ENCODE measurements at regions not wholly inside any gene's neighbourhood (a gene's known extent, or its start where the extent isn't known, plus 50 kb on each side); places are given as distances from the start of the nearest gene placed in this dataset.
A peak's percentile ranks its signal among the peaks of the same experiment; 100 is the strongest.

- no peak overlapping the region for H3K4me3 ChIP-seq (ENCODE audit: insufficient read depth, low read depth, low read length)
- no peaks in the 10 kb centered on the region for H3K9me3 ChIP-seq (ENCODE audit: control insufficient read depth, low read length)
- H3K4me1 ChIP-seq (ENCODE audit: control insufficient read depth, insufficient read depth, low read length): no peaks in the 10 kb centered on the region
- no peak overlapping the region for H3K27ac ChIP-seq (ENCODE audit: insufficient read depth, low read depth, low read length, poor library complexity, severe bottlenecking)
- 88 to 89% methylated on average over 4 of the region's 4 CpGs for WGBS, 2 experiments
- no peaks in the 10 kb centered on the region for H3K36me3 ChIP-seq (ENCODE audit: control insufficient read depth, insufficient read depth, low read length)
- no peaks in the 10 kb centered on the region for H3K27me3 ChIP-seq (ENCODE audit: control insufficient read depth, insufficient read depth, low read length, poor library complexity, severe bottlenecking)
Measured at GRCh38 chr3:35498506-35499210, 140.7 kb upstream of the ARPP21 start.

- H3K9me3 ChIP-seq (ENCODE audit: control insufficient read depth, low read length): no peaks in the 10 kb centered on the region
- H3K27me3 ChIP-seq (ENCODE audit: control insufficient read depth, insufficient read depth, low read length, poor library complexity, severe bottlenecking): no peaks in the 10 kb centered on the region
- no peaks in the 10 kb centered on the region for H3K36me3 ChIP-seq (ENCODE audit: control insufficient read depth, insufficient read depth, low read length)
- no peak overlapping the region for H3K4me3 ChIP-seq (ENCODE audit: insufficient read depth, low read depth, low read length)
- 87 to 93% methylated on average over 3 of the region's 3 CpGs for WGBS, 2 experiments
- peaks cover 4% of the 10 kb centered on the region for H3K4me1 ChIP-seq (ENCODE audit: control insufficient read depth, insufficient read depth, low read length)
- H3K27ac ChIP-seq (ENCODE audit: insufficient read depth, low read depth, low read length, poor library complexity, severe bottlenecking): no peak overlapping the region
Measured at GRCh38 chr3:35500641-35501350, 138.5 kb upstream of the ARPP21 start.

- no peaks in the 10 kb centered on the region for H3K36me3 ChIP-seq (ENCODE audit: control insufficient read depth, insufficient read depth, low read length)
- H3K27me3 ChIP-seq (ENCODE audit: control insufficient read depth, insufficient read depth, low read length, poor library complexity, severe bottlenecking): no peaks in the 10 kb centered on the region
- H3K4me1 ChIP-seq (ENCODE audit: control insufficient read depth, insufficient read depth, low read length): peaks cover 4% of the 10 kb centered on the region
- H3K9me3 ChIP-seq (ENCODE audit: control insufficient read depth, low read length): no peaks in the 10 kb centered on the region
- no peak overlapping the region for H3K27ac ChIP-seq (ENCODE audit: insufficient read depth, low read depth, low read length, poor library complexity, severe bottlenecking)
- H3K4me3 ChIP-seq (ENCODE audit: insufficient read depth, low read depth, low read length): no peak overlapping the region
Measured at GRCh38 chr3:35502699-35503098, 136.6 kb upstream of the ARPP21 start.

GRCh38 chr3:35505181-35505580 lies 134.1 kb upstream of the ARPP21 start:
- H3K4me3 ChIP-seq (ENCODE audit: insufficient read depth, low read depth, low read length): no peak overlapping the region
- no peaks in the 10 kb centered on the region for H3K27me3 ChIP-seq (ENCODE audit: control insufficient read depth, insufficient read depth, low read length, poor library complexity, severe bottlenecking)
- no peaks in the 10 kb centered on the region for H3K36me3 ChIP-seq (ENCODE audit: control insufficient read depth, insufficient read depth, low read length)
- WGBS, 2 experiments: 7 to 8% methylated on average over 7 of the region's 7 CpGs
- peak overlapping the region; percentile 52 for H3K27ac ChIP-seq (ENCODE audit: insufficient read depth, low read depth, low read length, poor library complexity, severe bottlenecking)
- H3K9me3 ChIP-seq (ENCODE audit: control insufficient read depth, low read length): no peaks in the 10 kb centered on the region
- H3K4me1 ChIP-seq (ENCODE audit: control insufficient read depth, insufficient read depth, low read length): peaks cover 4% of the 10 kb centered on the region

GRCh38 chr3:35505772-35506171 lies 133.6 kb upstream of the ARPP21 start:
- no peaks in the 10 kb centered on the region for H3K36me3 ChIP-seq (ENCODE audit: control insufficient read depth, insufficient read depth, low read length)
- H3K9me3 ChIP-seq (ENCODE audit: control insufficient read depth, low read length): no peaks in the 10 kb centered on the region
- H3K4me1 ChIP-seq (ENCODE audit: control insufficient read depth, insufficient read depth, low read length): peaks cover 4% of the 10 kb centered on the region
- H3K27ac ChIP-seq (ENCODE audit: insufficient read depth, low read depth, low read length, poor library complexity, severe bottlenecking): no peak overlapping the region
- no peaks in the 10 kb centered on the region for H3K27me3 ChIP-seq (ENCODE audit: control insufficient read depth, insufficient read depth, low read length, poor library complexity, severe bottlenecking)
- H3K4me3 ChIP-seq (ENCODE audit: insufficient read depth, low read depth, low read length): no peak overlapping the region
- WGBS, 2 experiments: 88 to 90% methylated on average over 3 of the region's 3 CpGs

- no peak overlapping the region for H3K4me3 ChIP-seq (ENCODE audit: insufficient read depth, low read depth, low read length)
- H3K27ac ChIP-seq (ENCODE audit: insufficient read depth, low read depth, low read length, poor library complexity, severe bottlenecking): no peak overlapping the region
- H3K9me3 ChIP-seq (ENCODE audit: control insufficient read depth, low read length): no peaks in the 10 kb centered on the region
- H3K4me1 ChIP-seq (ENCODE audit: control insufficient read depth, insufficient read depth, low read length): no peaks in the 10 kb centered on the region
- H3K27me3 ChIP-seq (ENCODE audit: control insufficient read depth, insufficient read depth, low read length, poor library complexity, severe bottlenecking): no peaks in the 10 kb centered on the region
- H3K36me3 ChIP-seq (ENCODE audit: control insufficient read depth, insufficient read depth, low read length): no peaks in the 10 kb centered on the region
Measured at GRCh38 chr3:35519936-35520335, 119.4 kb upstream of the ARPP21 start.

GRCh38 chr3:35521196-35521595 lies 118.1 kb upstream of the ARPP21 start:
- H3K4me3 ChIP-seq (ENCODE audit: insufficient read depth, low read depth, low read length): no peak overlapping the region
- no peaks in the 10 kb centered on the region for H3K36me3 ChIP-seq (ENCODE audit: control insufficient read depth, insufficient read depth, low read length)
- H3K4me1 ChIP-seq (ENCODE audit: control insufficient read depth, insufficient read depth, low read length): no peaks in the 10 kb centered on the region
- 87 to 95% methylated on average over 2 to 3 of the region's 3 CpGs for WGBS, 2 experiments
- no peaks in the 10 kb centered on the region for H3K9me3 ChIP-seq (ENCODE audit: control insufficient read depth, low read length)
- H3K27me3 ChIP-seq (ENCODE audit: control insufficient read depth, insufficient read depth, low read length, poor library complexity, severe bottlenecking): no peaks in the 10 kb centered on the region
- H3K27ac ChIP-seq (ENCODE audit: insufficient read depth, low read depth, low read length, poor library complexity, severe bottlenecking): no peak overlapping the region

- WGBS, 2 experiments: 88 to 91% methylated on average over 3 of the region's 3 CpGs
Measured at GRCh38 chr3:35522450-35522849, 116.9 kb upstream of the ARPP21 start.

GRCh38 chr3:35523074-35523473 lies 116.3 kb upstream of the ARPP21 start:
- no peaks in the 10 kb centered on the region for H3K4me1 ChIP-seq (ENCODE audit: control insufficient read depth, insufficient read depth, low read length)
- no peaks in the 10 kb centered on the region for H3K36me3 ChIP-seq (ENCODE audit: control insufficient read depth, insufficient read depth, low read length)
- no peaks in the 10 kb centered on the region for H3K9me3 ChIP-seq (ENCODE audit: control insufficient read depth, low read length)
- 96 to 97% methylated on average over 4 of the region's 4 CpGs for WGBS, 2 experiments
- no peak overlapping the region for H3K27ac ChIP-seq (ENCODE audit: insufficient read depth, low read depth, low read length, poor library complexity, severe bottlenecking)
- no peak overlapping the region for H3K4me3 ChIP-seq (ENCODE audit: insufficient read depth, low read depth, low read length)
- no peaks in the 10 kb centered on the region for H3K27me3 ChIP-seq (ENCODE audit: control insufficient read depth, insufficient read depth, low read length, poor library complexity, severe bottlenecking)

More at GRCh38 chr3:35522450-35522849, 116.9 kb upstream of the ARPP21 start:
- Histone ChIP-seq H3K4me3 (ENCODE audit: insufficient read depth, low read depth, low read length) (no peak overlapping the region), H3K36me3 (ENCODE audit: control insufficient read depth, insufficient read depth, low read length) (no peaks in the 10 kb centered on the region), H3K27me3 (ENCODE audit: control insufficient read depth, insufficient read depth, low read length, poor library complexity, severe bottlenecking) (no peaks in the 10 kb centered on the region), H3K9me3 (ENCODE audit: control insufficient read depth, low read length) (no peaks in the 10 kb centered on the region), H3K4me1 (ENCODE audit: control insufficient read depth, insufficient read depth, low read length) (no peaks in the 10 kb centered on the region), H3K27ac (ENCODE audit: insufficient read depth, low read depth, low read length, poor library complexity, severe bottlenecking) (no peak overlapping the region)

GRCh38 chr3:35523838-35524237 lies 115.5 kb upstream of the ARPP21 start:
- Histone ChIP-seq H3K9me3 (ENCODE audit: control insufficient read depth, low read length) (no peaks in the 10 kb centered on the region), H3K27me3 (ENCODE audit: control insufficient read depth, insufficient read depth, low read length, poor library complexity, severe bottlenecking) (no peaks in the 10 kb centered on the region), H3K4me3 (ENCODE audit: insufficient read depth, low read depth, low read length) (no peak overlapping the region), H3K4me1 (ENCODE audit: control insufficient read depth, insufficient read depth, low read length) (no peaks in the 10 kb centered on the region), H3K27ac (ENCODE audit: insufficient read depth, low read depth, low read length, poor library complexity, severe bottlenecking) (no peak overlapping the region), H3K36me3 (ENCODE audit: control insufficient read depth, insufficient read depth, low read length) (no peaks in the 10 kb centered on the region)
- WGBS, 2 experiments: 95 to 100% methylated on average over 3 to 4 of the region's 4 CpGs

All from ectodermal cell (in vitro differentiated cells).